T-helper 1 cell treated with Interleukin-12 subunit alpha and Interleukin-12 subunit beta and Interleukin-4 antibody, amounts not matched to agents 30 μg/mL and 1 μg/mL, for 36 hours (primary cell): ENCODE measurements at regions not wholly inside any gene's neighbourhood (a gene's known extent, or its start where the extent isn't known, plus 50 kb on each side); places are given as distances from the start of the nearest gene placed in this dataset.
"Not testable (repeated sequence)": the region's sequence is repeated elsewhere in the genome, so short reads cannot be mapped to it uniquely, and the experiment has no call there.

ENCODE experiments used
- H3K27ac Mint-ChIP-seq: one replicate; pipeline ENCODE4 v1.8.0; 2021; ENCODE audit warnings: mild to moderate bottlenecking, mixed read lengths
- H3K27me3 Mint-ChIP-seq: one replicate; pipeline ENCODE4 v1.8.0; 2021; ENCODE audit warnings: low read depth, mixed read lengths
- H3K36me3 Mint-ChIP-seq: one replicate; pipeline ENCODE4 v1.8.0; 2021; ENCODE audit warnings: low read depth, mixed read lengths
- H3K4me1 Mint-ChIP-seq: one replicate; pipeline ENCODE4 v1.8.0; 2021; ENCODE audit warnings: low read depth, mixed read lengths
- H3K4me3 Mint-ChIP-seq: one replicate; pipeline ENCODE4 v1.8.0; 2021; ENCODE audit warnings: mild to moderate bottlenecking, moderate library complexity, mixed read lengths
- H3K9me3 Mint-ChIP-seq: one replicate; pipeline ENCODE4 v1.8.0; 2021; ENCODE audit warnings: mixed read lengths

GRCh38 chr3:106059953-106060517 is 191.2 kb upstream of the CBLB start:
- H3K27ac Mint-ChIP-seq = no peak overlapping the region
- no peak overlapping the region for H3K4me3 Mint-ChIP-seq
- peaks cover 33% of the 10 kb centered on the region for H3K9me3 Mint-ChIP-seq
- H3K36me3 Mint-ChIP-seq = peaks cover 10% of the 10 kb centered on the region
- peaks cover 2% of the 10 kb centered on the region for H3K4me1 Mint-ChIP-seq
- no peaks in the 10 kb centered on the region for H3K27me3 Mint-ChIP-seq

- H3K27me3 Mint-ChIP-seq = no peaks in the 10 kb centered on the region
- no peak overlapping the region for H3K27ac Mint-ChIP-seq
- H3K4me3 Mint-ChIP-seq = no peak overlapping the region
- H3K9me3 Mint-ChIP-seq = peaks cover 33% of the 10 kb centered on the region
- H3K36me3 Mint-ChIP-seq = peaks cover 12% of the 10 kb centered on the region
- peaks cover 7% of the 10 kb centered on the region for H3K4me1 Mint-ChIP-seq
Measured at GRCh38 chr3:106063909-106064308, 195.1 kb upstream of the CBLB start.

GRCh38 chr3:106065831-106066230 is 197.0 kb upstream of the CBLB start:
- no peak overlapping the region for H3K4me3 Mint-ChIP-seq

GRCh38 chr3:106067711-106068110 is 198.9 kb upstream of the CBLB start:
- Mint-ChIP-seq H3K36me3 (peaks cover 16% of the 10 kb centered on the region), H3K27me3 (no peaks in the 10 kb centered on the region), H3K27ac (no peak overlapping the region), H3K4me1 (peaks cover 9% of the 10 kb centered on the region), H3K9me3 (peaks cover 38% of the 10 kb centered on the region), H3K4me3 (no peak overlapping the region)

More at GRCh38 chr3:106065831-106066230, 197.0 kb upstream of the CBLB start:
- H3K4me1 Mint-ChIP-seq = peaks cover 9% of the 10 kb centered on the region
- H3K36me3 Mint-ChIP-seq = peaks cover 11% of the 10 kb centered on the region
- peaks cover 33% of the 10 kb centered on the region for H3K9me3 Mint-ChIP-seq
- no peaks in the 10 kb centered on the region for H3K27me3 Mint-ChIP-seq
- no peak overlapping the region for H3K27ac Mint-ChIP-seq

DNA sequence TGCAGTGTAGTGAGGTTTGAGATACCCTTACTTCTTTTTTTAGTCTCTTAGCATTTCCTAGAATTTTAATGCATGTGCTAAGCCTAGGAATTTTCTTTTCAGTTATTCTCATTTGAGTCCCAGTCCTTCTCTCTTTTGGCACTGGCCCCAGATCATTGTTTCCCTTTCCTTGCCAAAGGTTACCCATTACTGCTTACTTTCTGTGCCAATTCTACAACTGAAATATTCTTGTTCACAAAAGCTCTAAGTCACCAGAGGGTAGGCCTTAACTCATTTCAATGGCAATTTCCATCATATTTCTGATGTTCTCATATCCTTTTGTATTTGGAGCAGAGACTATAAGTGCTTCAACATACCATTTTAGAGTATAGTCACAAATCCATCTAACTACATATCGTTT is 199.6 kb upstream of the CBLB start:
- peak overlapping the region; percentile 67 for H3K27ac Mint-ChIP-seq
- H3K4me3 Mint-ChIP-seq = no peak overlapping the region
- peaks cover 14% of the 10 kb centered on the region for H3K36me3 Mint-ChIP-seq
- H3K27me3 Mint-ChIP-seq = no peaks in the 10 kb centered on the region
- peaks cover 32% of the 10 kb centered on the region for H3K9me3 Mint-ChIP-seq
- peaks cover 9% of the 10 kb centered on the region for H3K4me1 Mint-ChIP-seq

DNA sequence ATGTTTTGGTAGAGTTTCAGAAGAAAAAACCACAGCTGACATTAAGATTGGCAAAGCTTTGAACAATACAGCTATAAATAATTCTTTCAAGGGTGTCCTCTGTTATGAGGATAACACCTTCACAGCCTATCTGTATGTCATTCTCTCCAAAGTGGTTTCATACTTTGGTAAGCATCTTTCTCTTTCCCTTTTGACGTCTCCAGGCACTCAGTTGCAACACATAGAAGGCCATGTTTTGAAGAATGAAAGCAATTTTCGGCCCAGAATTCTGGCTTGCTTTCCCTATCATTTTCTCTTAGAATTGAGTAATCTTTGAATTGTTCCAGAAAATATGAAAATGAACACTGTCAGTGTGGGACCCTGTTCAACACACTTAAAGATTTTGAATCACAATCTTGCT is 200.0 kb upstream of the CBLB start:
- H3K36me3 Mint-ChIP-seq = peaks cover 12% of the 10 kb centered on the region
- peak overlapping the region; percentile 67 for H3K27ac Mint-ChIP-seq
- peaks cover 28% of the 10 kb centered on the region for H3K9me3 Mint-ChIP-seq
- peaks cover 9% of the 10 kb centered on the region for H3K4me1 Mint-ChIP-seq
- no peak overlapping the region for H3K4me3 Mint-ChIP-seq
- H3K27me3 Mint-ChIP-seq = no peaks in the 10 kb centered on the region

DNA sequence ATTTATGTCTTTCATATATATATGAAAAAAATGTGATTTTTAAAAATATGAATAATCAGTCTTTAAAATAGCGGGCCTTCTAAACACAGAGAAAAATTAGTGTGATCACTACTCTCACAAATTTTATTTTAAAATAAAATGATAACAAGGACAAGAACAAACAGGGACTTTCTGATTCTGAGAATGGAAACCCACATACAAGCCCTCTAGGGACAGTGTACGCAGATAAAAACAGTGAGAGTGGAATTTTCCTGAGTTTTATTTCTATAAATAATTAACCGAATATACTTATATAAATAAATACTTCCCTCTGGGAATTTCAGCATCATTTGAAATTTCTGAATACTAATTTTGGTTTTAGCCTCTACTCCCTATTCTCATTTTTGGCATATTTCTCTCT is 201.4 kb upstream of the CBLB start:
- H3K27ac Mint-ChIP-seq = no peak overlapping the region

DNA sequence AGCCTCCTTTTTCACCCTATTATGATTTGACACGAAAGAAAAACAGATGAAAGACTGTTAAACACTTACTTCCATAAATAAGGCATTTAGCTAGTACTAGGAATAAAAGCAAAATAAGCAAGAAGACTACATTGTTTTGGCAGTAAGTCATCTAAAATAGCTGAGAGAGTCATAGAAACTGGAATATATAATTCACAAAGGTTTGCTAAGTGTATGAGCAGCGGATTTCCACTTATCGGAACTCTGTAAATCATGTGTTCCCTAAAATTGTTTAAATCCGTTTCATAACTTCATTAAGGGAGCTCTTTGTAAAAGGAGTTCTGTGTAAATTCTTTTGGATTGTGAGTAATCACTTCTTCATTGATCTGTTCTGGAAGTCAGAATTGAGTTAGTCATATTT is 202.5 kb upstream of the CBLB start:
- Mint-ChIP-seq H3K36me3 (peaks cover 11% of the 10 kb centered on the region), H3K4me1 (peaks cover 9% of the 10 kb centered on the region), H3K27me3 (no peaks in the 10 kb centered on the region), H3K9me3 (peaks cover 18% of the 10 kb centered on the region), H3K27ac (no peak overlapping the region), H3K4me3 (no peak overlapping the region)

More for the DNA sequence above, 201.4 kb upstream of the CBLB start:
- no peaks in the 10 kb centered on the region for H3K27me3 Mint-ChIP-seq
- peaks cover 18% of the 10 kb centered on the region for H3K9me3 Mint-ChIP-seq
- no peak overlapping the region for H3K4me3 Mint-ChIP-seq
- peaks cover 11% of the 10 kb centered on the region for H3K36me3 Mint-ChIP-seq
- H3K4me1 Mint-ChIP-seq = peaks cover 9% of the 10 kb centered on the region

DNA sequence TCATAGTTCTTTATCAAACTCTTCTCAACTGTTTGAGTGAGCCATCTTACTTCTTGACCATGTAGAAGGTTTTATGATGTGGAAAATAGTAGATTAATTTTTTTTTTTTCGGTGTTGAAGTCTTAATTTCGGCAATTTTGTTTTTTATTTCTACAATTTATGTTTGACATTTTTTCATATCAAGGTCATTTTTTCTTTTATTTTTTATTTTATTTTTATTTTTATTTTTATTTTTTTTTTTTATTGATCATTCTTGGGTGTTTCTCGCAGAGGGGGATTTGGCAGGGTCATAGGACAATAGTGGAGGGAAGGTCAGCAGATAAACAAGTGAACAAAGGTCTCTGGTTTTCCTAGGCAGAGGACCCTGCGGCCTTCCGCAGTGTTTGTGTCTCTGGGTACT is 203.8 kb upstream of the CBLB start:
- not testable (repeated sequence) for H3K27me3 Mint-ChIP-seq, H3K27ac Mint-ChIP-seq, H3K4me1 Mint-ChIP-seq, H3K4me3 Mint-ChIP-seq
- Mint-ChIP-seq H3K36me3 (peaks cover 11% of the 10 kb centered on the region), H3K9me3 (peaks cover 18% of the 10 kb centered on the region)

GRCh38 chr3:106073806-106074205 is 205.0 kb upstream of the CBLB start:
- not testable (repeated sequence) for H3K4me3 Mint-ChIP-seq, H3K4me1 Mint-ChIP-seq, H3K36me3 Mint-ChIP-seq, H3K27me3 Mint-ChIP-seq, H3K27ac Mint-ChIP-seq
- peaks cover 12% of the 10 kb centered on the region for H3K9me3 Mint-ChIP-seq

DNA sequence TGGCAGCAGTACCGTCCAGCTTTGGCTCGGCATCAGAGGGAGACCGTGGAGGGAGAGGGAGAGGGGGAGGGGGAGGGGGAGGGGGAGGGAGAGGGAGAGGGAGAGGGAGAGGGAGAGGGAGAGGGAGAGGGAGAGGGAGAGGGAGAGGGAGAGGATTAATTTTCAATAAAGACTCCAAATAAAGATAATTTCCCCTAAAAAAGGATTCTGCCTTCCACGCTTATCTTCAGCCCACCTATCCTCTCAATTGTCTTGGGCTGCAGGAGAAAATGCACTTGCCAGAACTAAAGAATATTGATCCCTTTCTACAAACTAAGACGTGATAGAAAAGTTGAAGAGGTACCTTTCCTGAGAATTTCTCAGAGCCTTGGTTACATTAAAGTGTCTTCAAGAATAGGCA is 206.9 kb upstream of the CBLB start:
- H3K27ac Mint-ChIP-seq, H3K27me3 Mint-ChIP-seq, H3K4me3 Mint-ChIP-seq, H3K4me1 Mint-ChIP-seq, H3K36me3 Mint-ChIP-seq: not testable (repeated sequence)
- H3K9me3 Mint-ChIP-seq = peaks cover 18% of the 10 kb centered on the region

DNA sequence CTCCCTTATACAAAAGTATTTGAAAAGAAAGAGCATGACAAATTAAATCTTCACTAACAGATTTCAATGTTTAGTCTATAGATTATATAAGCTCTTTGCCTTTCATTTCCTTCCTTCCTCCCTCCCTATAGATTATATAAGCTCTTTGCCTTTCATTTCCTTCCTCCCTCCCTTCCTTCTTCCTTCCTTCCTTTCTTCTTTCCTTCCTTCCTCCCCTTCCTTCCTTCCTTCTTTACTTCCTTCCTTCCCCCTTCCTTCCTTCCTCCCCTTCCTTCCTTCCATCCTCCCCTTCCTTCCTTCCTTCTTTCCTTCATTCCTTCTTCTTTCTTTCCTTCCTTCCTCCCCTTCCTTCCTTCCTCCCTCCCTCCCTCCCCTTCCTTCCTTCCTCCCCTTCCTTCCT is 209.8 kb upstream of the CBLB start:
- no peaks in the 10 kb centered on the region for H3K27me3 Mint-ChIP-seq
- no peaks in the 10 kb centered on the region for H3K36me3 Mint-ChIP-seq
- H3K4me1 Mint-ChIP-seq = peaks cover 5% of the 10 kb centered on the region
- no peak overlapping the region for H3K4me3 Mint-ChIP-seq
- no peak overlapping the region for H3K27ac Mint-ChIP-seq
- peaks cover 11% of the 10 kb centered on the region for H3K9me3 Mint-ChIP-seq

DNA sequence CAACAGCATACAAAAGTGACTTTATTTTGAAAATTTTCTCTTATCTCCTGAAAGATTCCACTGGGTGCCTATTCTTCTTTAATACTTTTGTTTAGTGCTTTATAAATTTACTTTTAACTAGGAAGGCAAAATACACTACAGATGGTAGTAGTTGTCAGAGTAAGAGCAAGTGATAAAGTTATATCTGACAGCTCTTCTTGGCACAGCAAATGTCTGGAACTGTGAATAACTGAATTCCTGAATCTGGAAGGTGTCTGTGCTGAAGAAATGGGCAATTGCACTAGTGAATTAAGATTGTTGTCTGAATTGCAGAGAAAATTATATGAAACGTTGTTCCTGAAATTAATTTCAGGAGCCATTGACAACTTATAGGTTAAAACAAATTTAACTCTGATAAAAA is 213.8 kb upstream of the CBLB start:
- no peak overlapping the region for H3K4me3 Mint-ChIP-seq
- H3K4me1 Mint-ChIP-seq = peaks cover 7% of the 10 kb centered on the region
- H3K9me3 Mint-ChIP-seq = peaks cover 26% of the 10 kb centered on the region
- no peak overlapping the region for H3K27ac Mint-ChIP-seq
- H3K36me3 Mint-ChIP-seq = no peaks in the 10 kb centered on the region
- no peaks in the 10 kb centered on the region for H3K27me3 Mint-ChIP-seq

DNA sequence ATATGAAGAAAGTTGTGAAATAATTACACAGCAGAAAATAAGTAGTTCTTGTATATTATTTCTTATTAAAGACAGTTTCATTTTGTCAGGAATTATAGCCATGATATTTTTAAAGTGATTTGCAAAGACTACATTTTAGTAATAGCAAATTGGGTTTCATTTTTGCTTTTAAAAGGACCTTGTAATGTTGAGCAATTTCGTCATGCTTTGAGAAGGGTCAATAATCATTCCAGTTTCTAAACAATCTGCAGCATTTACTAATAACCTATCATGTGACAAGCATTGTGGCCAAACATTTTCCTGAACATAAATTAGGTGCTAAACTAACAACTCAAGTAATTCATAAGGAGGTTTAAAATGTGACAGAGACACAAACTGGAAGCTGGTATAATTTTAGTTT is 214.4 kb upstream of the CBLB start:
- Mint-ChIP-seq H3K9me3 (peaks cover 26% of the 10 kb centered on the region), H3K4me1 (peaks cover 7% of the 10 kb centered on the region), H3K27ac (no peak overlapping the region), H3K27me3 (no peaks in the 10 kb centered on the region), H3K4me3 (no peak overlapping the region), H3K36me3 (no peaks in the 10 kb centered on the region)

DNA sequence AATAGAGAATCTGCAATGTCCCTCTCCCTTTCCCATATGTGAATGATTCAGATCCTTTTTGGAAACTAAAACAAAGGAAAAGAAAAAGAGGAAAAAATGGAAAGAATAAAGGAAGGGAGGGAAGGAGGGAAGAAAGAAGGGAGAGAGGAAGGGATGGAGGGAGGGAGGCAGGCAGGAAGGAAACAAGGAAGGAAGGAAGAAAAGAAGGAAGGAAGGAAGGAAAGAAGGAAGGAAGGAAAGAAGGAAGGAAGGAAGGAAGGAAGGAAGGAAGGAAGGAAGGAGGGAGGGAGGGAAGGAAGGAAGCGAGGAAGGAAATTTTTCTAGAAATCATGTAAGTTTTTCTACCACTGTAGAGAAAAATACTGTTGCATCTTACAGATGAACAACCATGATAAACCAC is 215.0 kb upstream of the CBLB start:
- H3K4me1 Mint-ChIP-seq = peaks cover 7% of the 10 kb centered on the region
- H3K27ac Mint-ChIP-seq = no peak overlapping the region
- no peak overlapping the region for H3K4me3 Mint-ChIP-seq
- H3K36me3 Mint-ChIP-seq = no peaks in the 10 kb centered on the region
- peaks cover 28% of the 10 kb centered on the region for H3K9me3 Mint-ChIP-seq
- H3K27me3 Mint-ChIP-seq = no peaks in the 10 kb centered on the region

- no peak overlapping the region for H3K4me3 Mint-ChIP-seq
- no peaks in the 10 kb centered on the region for H3K27me3 Mint-ChIP-seq
- H3K36me3 Mint-ChIP-seq = no peaks in the 10 kb centered on the region
- no peak overlapping the region for H3K27ac Mint-ChIP-seq
- H3K4me1 Mint-ChIP-seq = peaks cover 7% of the 10 kb centered on the region
- peaks cover 19% of the 10 kb centered on the region for H3K9me3 Mint-ChIP-seq
Measured at GRCh38 chr3:106086038-106086437, 217.2 kb upstream of the CBLB start.
